ENCODE measurements at regions not wholly inside any gene's neighbourhood (a gene's known extent, or its start where the extent isn't known, plus 50 kb on each side); places are given as distances from the start of the nearest gene placed in this dataset.

GRCh38 chr6:11380549-11380948, 148.1 kb upstream of the NEDD9 start:
- TF ChIP-seq CTCF (IDR thresholded peaks at IDR 0.05) (no peak), POLR2A (IDR thresholded peaks at IDR 0.05) (no peak)

All from lower leg skin (tissue), 3 donors.